Liver (tissue), 8 donors: ENCODE measurements at regions not wholly inside any gene's neighbourhood (a gene's known extent, or its start where the extent isn't known, plus 50 kb on each side); places are given as distances from the start of the nearest gene placed in this dataset.

Experiments used
- DNase-seq: peaks from one replicate; pipeline ENCODE4 v3.0.0-alpha.2; 2017; ENCODE audit warnings: low spot score
- H3K27ac ChIP-seq, 2 donors: one replicate each; pipeline ENCODE4 v1.7.0; 2013; ENCODE audit warnings: inconsistent platforms in 2 of 2, low read length in 2 of 2, control low read depth in 1 of 2, low read depth in 1 of 2, mild to moderate bottlenecking in 1 of 2
- H3K27me3 ChIP-seq, 4 donors: one replicate each; pipeline versions ENCODE4 v1.6.1 to v1.7.0; 2013; ENCODE audit warnings: low read length in 3 of 4, inconsistent platforms in 1 of 4, mild to moderate bottlenecking in 1 of 4, moderate library complexity in 1 of 4; ENCODE audit not compliant: control insufficient read depth in 4 of 4, insufficient read depth in 4 of 4
- H3K36me3 ChIP-seq, 4 donors: one replicate each; pipeline versions ENCODE4 v1.6.1 to v1.7.0; 2013; ENCODE audit warnings: low read length in 3 of 4, mild to moderate bottlenecking in 3 of 4, low read depth in 1 of 4, moderate library complexity in 1 of 4; ENCODE audit not compliant: control insufficient read depth in 4 of 4, insufficient read depth in 3 of 4
- H3K4me1 ChIP-seq, 4 donors: one replicate each; pipeline versions ENCODE4 v1.6.1 to v1.7.0; 2013; ENCODE audit warnings: low read length in 3 of 4, mild to moderate bottlenecking in 3 of 4, moderate library complexity in 1 of 4; ENCODE audit not compliant: control insufficient read depth in 4 of 4, insufficient read depth in 4 of 4
- H3K4me3 ChIP-seq, 3 donors: one replicate each; pipeline versions ENCODE4 v1.6.1 to v1.7.0; 2013; ENCODE audit warnings: low read length in 3 of 3, control low read depth in 1 of 3, low read depth in 1 of 3, mild to moderate bottlenecking in 1 of 3
- H3K9ac ChIP-seq, 2 donors: one replicate each; pipeline ENCODE4 v1.7.0; 2013; ENCODE audit warnings: low read length in 2 of 2, mild to moderate bottlenecking in 2 of 2, moderate library complexity in 2 of 2, control low read depth in 1 of 2, low read depth in 1 of 2
- H3K9me3 ChIP-seq, 4 donors: one replicate each; pipeline versions ENCODE4 v1.6.1 to v1.7.0; 2013; ENCODE audit warnings: low read length in 3 of 4; ENCODE audit not compliant: control insufficient read depth in 4 of 4
- ATF3 ChIP-seq: IDR thresholded peaks from 2 replicates; pipeline ENCODE4 v1.6.1; 2016; ENCODE audit warnings: antibody characterized with exemption
- CTCF ChIP-seq: fragments of 150-350 bp; IDR thresholded peaks from 2 replicates; pipeline ENCODE4 v1.5.1; 2017; ENCODE audit warnings: improper control_type of control experiment, low read depth, low read length; ENCODE audit not compliant: missing input control
- EGR1 ChIP-seq, 2 donors: IDR thresholded peaks; 2 replicates each; pipeline ENCODE4 v1.6.1; 2016 to 2018; ENCODE audit warnings: antibody characterized with exemption in 2 of 2, low read depth in 2 of 2
- FOXA1 ChIP-seq: IDR thresholded peaks from 2 replicates; pipeline ENCODE4 v1.6.1; 2016; ENCODE audit warnings: antibody characterized with exemption
- FOXA2 ChIP-seq: IDR thresholded peaks from 2 replicates; pipeline ENCODE4 v1.6.1; 2016; ENCODE audit warnings: antibody characterized with exemption
- GABPA ChIP-seq, 2 donors: IDR thresholded peaks in 1 of 2; conservative IDR thresholded peaks in 1 of 2; 2 replicates each; pipeline ENCODE4 v1.6.1; 2016; ENCODE audit warnings: antibody characterized with exemption in 2 of 2, mild to moderate bottlenecking in 1 of 2, moderate library complexity in 1 of 2
- HNF4A ChIP-seq, 2 donors: conservative IDR thresholded peaks; 2 replicates each; pipeline ENCODE4 v1.6.1; 2016; ENCODE audit warnings: antibody characterized with exemption in 2 of 2, mild to moderate bottlenecking in 2 of 2
- HNF4G ChIP-seq: IDR thresholded peaks from 2 replicates; pipeline ENCODE4 v1.6.1; 2016; ENCODE audit warnings: antibody characterized with exemption
- JUND ChIP-seq, 2 donors: IDR thresholded peaks; 2 replicates each; pipeline ENCODE4 v1.6.1; 2016; ENCODE audit warnings: antibody characterized with exemption in 2 of 2
- MAX ChIP-seq: IDR thresholded peaks from 2 replicates; pipeline ENCODE4 v1.6.1; 2016; ENCODE audit warnings: antibody characterized with exemption
- NR2F2 ChIP-seq: IDR thresholded peaks from 2 replicates; pipeline ENCODE4 v1.6.1; 2016; ENCODE audit warnings: antibody characterized with exemption
- RAD21 ChIP-seq, 2 donors: IDR thresholded peaks; 2 replicates each; pipeline ENCODE4 v1.6.1; 2016; ENCODE audit warnings: antibody characterized with exemption in 2 of 2, mild to moderate bottlenecking in 2 of 2
- REST ChIP-seq: IDR thresholded peaks from 2 replicates; pipeline ENCODE4 v1.6.1; 2016; ENCODE audit warnings: antibody characterized with exemption, mild to moderate bottlenecking
- RXRA ChIP-seq, 2 donors: IDR thresholded peaks; 2 replicates each; pipeline ENCODE4 v1.6.1; 2017 to 2018; ENCODE audit warnings: antibody characterized with exemption in 2 of 2, mild to moderate bottlenecking in 1 of 2
- TAF1 ChIP-seq: conservative IDR thresholded peaks from 2 replicates; pipeline ENCODE4 v1.6.1; 2016; ENCODE audit warnings: antibody characterized with exemption, mild to moderate bottlenecking
- YY1 ChIP-seq: IDR thresholded peaks from 2 replicates; pipeline ENCODE4 v1.6.1; 2016; ENCODE audit warnings: antibody characterized with exemption, mild to moderate bottlenecking
- ZBTB33 ChIP-seq: IDR thresholded peaks from 2 replicates; pipeline ENCODE4 v1.6.1; 2016; ENCODE audit warnings: antibody characterized with exemption
- WGBS: extraction: QIAGEN DNeasy Blood & Tissue Kit; methylation state at CpG from one replicate; pipeline ENCODE4 v1.1.7; 2013; 5-methylcytosine and 5-hydroxymethylcytosine counted together
- donor health status: healthy.
- donor health status: healthy.
- donor health status: healthy.
- donor health status: healthy.
- donor health status: healthy.

- Histone ChIP-seq H3K36me3 (no peaks in the 10 kb centered on the region), H3K9me3 (peaks cover 0 to 2% (median 0%) of the 10 kb centered on the region in 4 donors), H3K27me3 (peaks cover 0 to 2% (median 0%) of the 10 kb centered on the region in 4 donors), H3K27ac (no peak overlapping the region), H3K4me3 (no peak overlapping the region), H3K9ac (no peak overlapping the region), H3K4me1 (no peaks in the 10 kb centered on the region)
- 93% methylated on average over 34 of the region's 34 CpGs for WGBS
- TF ChIP-seq RAD21 (IDR thresholded peaks at IDR 0.05) (no peak), FOXA1 (no peak)
- no peak for DNase-seq
These were observed 97.5 kb downstream of the QDPR start for GRCh38 chr4:17414392-17414791.

- 82% methylated on average over 4 of the region's 4 CpGs for WGBS
- Histone ChIP-seq H3K27me3 (peaks cover 0 to 4% (median 0%) of the 10 kb centered on the region in 4 donors), H3K4me1 (no peaks in the 10 kb centered on the region), H3K9me3 (no peaks in the 10 kb centered on the region), H3K4me3 (no peak overlapping the region), H3K36me3 (no peaks in the 10 kb centered on the region), H3K27ac (no peak overlapping the region), H3K9ac (no peak overlapping the region)
- no peak for TF ChIP-seq TAF1
- no peak for TF ChIP-seq RAD21 (IDR thresholded peaks at IDR 0.05)
- no peak for TF ChIP-seq HNF4G
- no peak for TF ChIP-seq CTCF
- TF ChIP-seq HNF4A (conservative IDR thresholded peaks at IDR 0.05) = no peak
- TF ChIP-seq EGR1 (IDR thresholded peaks at IDR 0.05; ENCODE audit: low read depth in 2 of 2) = no peak
- no peak for TF ChIP-seq REST
- no peak for TF ChIP-seq RXRA (IDR thresholded peaks at IDR 0.05)
- no peak for DNase-seq
These were observed 111.2 kb downstream of the QDPR start for GRCh38 chr4:17400686-17401085.

- Histone ChIP-seq H3K4me3 (no peak overlapping the region), H3K9me3 (no peaks in the 10 kb centered on the region), H3K4me1 (no peaks in the 10 kb centered on the region), H3K36me3 (no peaks in the 10 kb centered on the region), H3K27me3 (no peaks in the 10 kb centered on the region), H3K27ac (no peak overlapping the region), H3K9ac (no peak overlapping the region)
- 80% methylated on average over 3 of the region's 3 CpGs for WGBS
- no peak for DNase-seq
- TF ChIP-seq JUND (IDR thresholded peaks at IDR 0.05) (no peak), REST (no peak), HNF4G (no peak), FOXA2 (no peak), FOXA1 (no peak), TAF1 (no peak), NR2F2 (no peak), RXRA (IDR thresholded peaks at IDR 0.05) (no peak), ATF3 (no peak), MAX (no peak), RAD21 (IDR thresholded peaks at IDR 0.05) (no peak), EGR1 (IDR thresholded peaks at IDR 0.05; ENCODE audit: low read depth in 2 of 2) (no peak), HNF4A (conservative IDR thresholded peaks at IDR 0.05) (no peak), ZBTB33 (no peak), GABPA (IDR thresholded peaks at IDR 0.05 in 1 of 2, conservative IDR thresholded peaks at IDR 0.05 in 1 of 2) (no peak), YY1 (no peak)
These were observed 113.1 kb downstream of the QDPR start for GRCh38 chr4:17398805-17399204.
